Esophagus squamous epithelium (tissue), 4 donors: ENCODE measurements at regions not wholly inside any gene's neighbourhood (a gene's known extent, or its start where the extent isn't known, plus 50 kb on each side); places are given as distances from the start of the nearest gene placed in this dataset.

ENCODE experiments used
- CTCF ChIP-seq, 6 experiments: fragments of 450-650 bp in 4 of 6; fragments of 200-600 bp in 2 of 6; sonication (generic) in 2 of 6; IDR thresholded peaks; one replicate each; pipeline ENCODE4 v1.5.1; 2016 to 2019; ENCODE audit warnings: antibody characterized with exemption in 6 of 6, mild to moderate bottlenecking in 4 of 6, moderate library complexity in 4 of 6
- POLR2A ChIP-seq, 4 donors: fragments of 450-650 bp; IDR thresholded peaks; one replicate each; pipeline ENCODE4 v1.6.1; 2017; ENCODE audit warnings: antibody characterized with exemption in 4 of 4, mild to moderate bottlenecking in 4 of 4, moderate library complexity in 3 of 4

GRCh38 chr6:103335412-103335811, 1524.3 kb downstream of the HACE1 start:
- TF ChIP-seq POLR2A (IDR thresholded peaks at IDR 0.05) (no peak), CTCF (IDR thresholded peaks at IDR 0.05) (no peak)
